Nephron progenitor cell (in vitro differentiated cells): ENCODE measurements at regions not wholly inside any gene's neighbourhood (a gene's known extent, or its start where the extent isn't known, plus 50 kb on each side); places are given as distances from the start of the nearest gene placed in this dataset.
"Not testable (repeated sequence)": the region's sequence is repeated elsewhere in the genome, so short reads cannot be mapped to it uniquely, and the experiment has no call there.

Source experiments
- DNase-seq: peaks from one replicate; pipeline ENCODE4 v3.0.0; 2021
- H3K27ac Mint-ChIP-seq: 2 replicates; pipeline ENCODE4 v1.8.0; 2021; ENCODE audit warnings: mild to moderate bottlenecking, moderate library complexity, mixed read lengths
- H3K27me3 Mint-ChIP-seq: 2 replicates; pipeline ENCODE4 v1.8.0; 2021; ENCODE audit warnings: mild to moderate bottlenecking, low read depth, mixed read lengths; ENCODE audit not compliant: poor library complexity
- H3K36me3 Mint-ChIP-seq: 2 replicates; pipeline ENCODE4 v1.8.0; 2021; ENCODE audit warnings: low read depth, mixed read lengths
- H3K4me1 Mint-ChIP-seq: 2 replicates; pipeline ENCODE4 v1.8.0; 2021; ENCODE audit warnings: mixed read lengths
- H3K4me3 Mint-ChIP-seq: 2 replicates; pipeline ENCODE4 v1.8.0; 2021; ENCODE audit warnings: mild to moderate bottlenecking, moderate library complexity, mixed read lengths
- H3K9me3 Mint-ChIP-seq: 2 replicates; pipeline ENCODE4 v1.8.0; 2021; ENCODE audit warnings: mild to moderate bottlenecking, moderate library complexity, mixed read lengths
- CTCF ChIP-seq: fragments of 200-600 bp; sonication (generic); IDR thresholded peaks from 2 replicates; pipeline ENCODE4 v1.5.0; 2021; ENCODE audit warnings: antibody characterized with exemption

- Mint-ChIP-seq H3K4me1 (no peaks in the 10 kb centered on the region), H3K9me3 (no peaks in the 10 kb centered on the region), H3K27ac (no peak overlapping the region), H3K36me3 (no peaks in the 10 kb centered on the region), H3K27me3 (no peaks in the 10 kb centered on the region), H3K4me3 (no peak overlapping the region)
- no peak for TF ChIP-seq CTCF
- no peak for DNase-seq
Measured at GRCh38 chr16:64278196-64278595, 843.7 kb downstream of the CDH11 start.

- Mint-ChIP-seq H3K9me3 (no peaks in the 10 kb centered on the region), H3K27ac (no peak overlapping the region), H3K27me3 (no peaks in the 10 kb centered on the region), H3K4me1 (no peaks in the 10 kb centered on the region), H3K4me3 (no peak overlapping the region), H3K36me3 (no peaks in the 10 kb centered on the region)
- no peak for TF ChIP-seq CTCF
- DNase-seq: no peak
Measured at GRCh38 chr16:64276646-64277045, 845.2 kb downstream of the CDH11 start.

GRCh38 chr16:64272028-64272427 lies 849.8 kb downstream of the CDH11 start:
- no peaks in the 10 kb centered on the region for H3K27me3 Mint-ChIP-seq

GRCh38 chr16:64269756-64270155 lies 852.1 kb downstream of the CDH11 start:
- Mint-ChIP-seq H3K27ac (no peak overlapping the region), H3K4me3 (no peak overlapping the region)
- no peak for DNase-seq

More at GRCh38 chr16:64272028-64272427, 849.8 kb downstream of the CDH11 start:
- TF ChIP-seq CTCF: no peak
- Mint-ChIP-seq H3K4me1 (no peaks in the 10 kb centered on the region), H3K9me3 (peaks cover 11% of the 10 kb centered on the region), H3K4me3 (no peak overlapping the region), H3K27ac (no peak overlapping the region), H3K36me3 (no peaks in the 10 kb centered on the region)
- no peak for DNase-seq

GRCh38 chr16:64265756-64266155 lies 856.1 kb downstream of the CDH11 start:
- Mint-ChIP-seq H3K27ac (no peak overlapping the region), H3K9me3 (peaks cover 8% of the 10 kb centered on the region), H3K4me1 (no peaks in the 10 kb centered on the region), H3K36me3 (no peaks in the 10 kb centered on the region), H3K27me3 (no peaks in the 10 kb centered on the region), H3K4me3 (no peak overlapping the region)
- no peak for DNase-seq
- TF ChIP-seq CTCF: no peak

More at GRCh38 chr16:64269756-64270155, 852.1 kb downstream of the CDH11 start:
- Mint-ChIP-seq H3K4me1 (no peaks in the 10 kb centered on the region), H3K9me3 (peaks cover 11% of the 10 kb centered on the region), H3K36me3 (no peaks in the 10 kb centered on the region), H3K27me3 (no peaks in the 10 kb centered on the region)
- no peak for TF ChIP-seq CTCF

GRCh38 chr16:64260631-64261401 lies 861.0 kb downstream of the CDH11 start:
- not testable (repeated sequence) for H3K4me1 Mint-ChIP-seq, H3K36me3 Mint-ChIP-seq, H3K27me3 Mint-ChIP-seq, H3K27ac Mint-ChIP-seq, H3K4me3 Mint-ChIP-seq, H3K9me3 Mint-ChIP-seq, DNase-seq
